T-helper 2 cell treated with Interferon-gamma antibody and Interleukin-4, amounts not matched to agents 100 ng/mL and 5 ng/mL, for 36 hours (primary cell): ENCODE measurements at regions not wholly inside any gene's neighbourhood (a gene's known extent, or its start where the extent isn't known, plus 50 kb on each side); places are given as distances from the start of the nearest gene placed in this dataset.

Experiments used
- intact Hi-C: fragments of 100-400 bp; cut with micrococcal nuclease; formaldehyde crosslinking; loops from one replicate; pipeline ENCODE4 v1.15.1; 2023

GRCh38 chr10:118108194-118109026 lies 61.7 kb upstream of the RAB11FIP2 start:
- intact Hi-C loops: no loop called here

GRCh38 chr10:118107541-118107940 lies 60.8 kb upstream of the RAB11FIP2 start:
- intact Hi-C loops: no loop called here

- intact Hi-C loops: no loop called here
These were observed 60.3 kb upstream of the RAB11FIP2 start for GRCh38 chr10:118107040-118107439.

- intact Hi-C loops: no loop called here
These were observed 59.7 kb upstream of the RAB11FIP2 start for GRCh38 chr10:118106426-118106825.

GRCh38 chr10:118102121-118102520 lies 55.4 kb upstream of the RAB11FIP2 start:
- intact Hi-C loops: no loop called here

- intact Hi-C loops: no loop called here
These were observed 54.8 kb upstream of the RAB11FIP2 start for GRCh38 chr10:118101501-118101900.
